ENCODE measurements at regions not wholly inside any gene's neighbourhood (a gene's known extent, or its start where the extent isn't known, plus 50 kb on each side); places are given as distances from the start of the nearest gene placed in this dataset.

GRCh38 chr12:47560415-47560814, 145.4 kb downstream of the RPAP3 start (continued):
- TF ChIP-seq TFAP4 (IDR thresholded peaks at IDR 0.05; ENCODE audit: borderline replicate concordance, low read depth) (no peak), THAP8 (CRISPR knock-in tag; IDR thresholded peaks at IDR 0.05; ENCODE audit: borderline replicate concordance) (no peak), RAD21 (CRISPR knock-in tag; IDR thresholded peaks at IDR 0.05) (no peak), ZNF598 (CRISPR knock-in tag; IDR thresholded peaks at IDR 0.05; ENCODE audit: borderline replicate concordance) (no peak), ZNF616 (CRISPR knock-in tag; IDR thresholded peaks at IDR 0.05; ENCODE audit: low read depth) (no peak), AKAP8 (CRISPR knock-in tag; IDR thresholded peaks at IDR 0.05) (no peak), SP1 (IDR thresholded peaks at IDR 0.05) (no peak), SP1 (CRISPR knock-in tag; IDR thresholded peaks at IDR 0.05) (no peak), ERF (CRISPR knock-in tag; IDR thresholded peaks at IDR 0.05) (no peak), ZBTB21 (CRISPR knock-in tag; IDR thresholded peaks at IDR 0.05) (no peak)

- no peak for ATAC-seq
- FAIRE-seq = no peak
- no peak for TF ChIP-seq DRAP1 (CRISPR knock-in tag; IDR thresholded peaks at IDR 0.05)
- TF ChIP-seq PRMT3 (CRISPR knock-in tag; IDR thresholded peaks at IDR 0.05; ENCODE audit: borderline replicate concordance, low read depth) = no peak
- TF ChIP-seq RBAK (CRISPR knock-in tag; IDR thresholded peaks at IDR 0.05) = no peak
- no peak for TF ChIP-seq PAXIP1 (CRISPR knock-in tag; conservative IDR thresholded peaks at IDR 0.05)
- no peak for TF ChIP-seq E2F5 (CRISPR knock-in tag; conservative IDR thresholded peaks at IDR 0.05)
- TF ChIP-seq KLF6 (CRISPR knock-in tag; IDR thresholded peaks at IDR 0.05) = no peak
- TF ChIP-seq ZNF10 (CRISPR knock-in tag; IDR thresholded peaks at IDR 0.05; ENCODE audit: borderline replicate concordance, low read depth) = no peak
These were observed 147.0 kb downstream of the RPAP3 start for GRCh38 chr12:47558625-47559345.

More at GRCh38 chr12:47558625-47559345, 147.0 kb downstream of the RPAP3 start:
- Histone ChIP-seq H3K4me3 (replicated peaks in 1 of 3; ENCODE audit: insufficient read depth in 1 of 3, low read depth in 2 of 3, low read length in 3 of 3) (no peak overlapping the region), H3K4me2 (ENCODE audit: low read depth, low read length) (no peak overlapping the region), H3K4me1 (ENCODE audit: insufficient read depth, low read length) (no peaks in the 10 kb centered on the region), H3K27ac (ENCODE audit: extremely low read length, insufficient read depth, low read length) (no peak overlapping the region), H4K20me1 (ENCODE audit: insufficient read depth, low read length) (no peaks in the 10 kb centered on the region), H3K9ac (ENCODE audit: insufficient read depth, low read depth, low read length) (no peak overlapping the region), H3K36me3 (replicated peaks in 1 of 2; ENCODE audit: control insufficient read depth in 1 of 2, insufficient read depth in 2 of 2, low read length in 2 of 2) (no peaks in the 10 kb centered on the region), H3K27me3 (ENCODE audit: control insufficient read depth in 1 of 2, insufficient read depth in 2 of 2, low read length in 2 of 2) (no peaks in the 10 kb centered on the region; a peak in 1 of 5 replicates), H3K79me2 (ENCODE audit: insufficient read depth, low read length) (no peaks in the 10 kb centered on the region), H2AFZ (ENCODE audit: low read length) (no peak overlapping the region), H3K9me3 (ENCODE audit: low read length) (peaks cover 23% of the 10 kb centered on the region)
- intact Hi-C loops (cut with micrococcal nuclease; ENCODE audit: unreplicated experiment) (no loop called here), in situ Hi-C loops (cut with HindIII; ENCODE audit: extremely low pct_ligation_motif_present, low pct_unique_long_range_greater_than_20kb) (no loop called here)
- ChIA-PET CTCF (ENCODE audit: low intra/inter-chr PET ratio, low total read pairs) (no interaction called here), POLR2A (no interaction called here)
- 5% methylated on average over 5 of the region's 5 CpGs for WGBS (ENCODE audit: low lambda C conversion rate)
- no TSS peak for BruUV-seq (replicated peaks)
- DNase-seq (ENCODE audit: low spot score) = no peak

All from HepG2 (cell line).